Astrocyte of the spinal cord (primary cell): ENCODE measurements at regions not wholly inside any gene's neighbourhood (a gene's known extent, or its start where the extent isn't known, plus 50 kb on each side); places are given as distances from the start of the nearest gene placed in this dataset.

Experiments used
- DNase-seq: peaks from one replicate; pipeline ENCODE4 v3.0.0; 2011; ENCODE audit warnings: low read depth, low spot score
- H3K4me3 ChIP-seq: 2 replicates; pipeline ENCODE4 v1.5.1; 2011; ENCODE audit warnings: low read depth, mild to moderate bottlenecking, low read length, moderate library complexity
- in situ Hi-C: cut with HindIII; loops from 2 replicates; pipeline ENCODE4 v1.10.0; 2017; ENCODE audit warnings: low sequenced_read_pairs
- TF ChIP-seq, protein P1 (sequence below): IDR thresholded peaks from 2 replicates; pipeline ENCODE4 v1.5.1; 2012; ENCODE audit warnings: low read depth, mild to moderate bottlenecking, low read length, inconsistent platforms

- TF ChIP-seq, protein P1, sequence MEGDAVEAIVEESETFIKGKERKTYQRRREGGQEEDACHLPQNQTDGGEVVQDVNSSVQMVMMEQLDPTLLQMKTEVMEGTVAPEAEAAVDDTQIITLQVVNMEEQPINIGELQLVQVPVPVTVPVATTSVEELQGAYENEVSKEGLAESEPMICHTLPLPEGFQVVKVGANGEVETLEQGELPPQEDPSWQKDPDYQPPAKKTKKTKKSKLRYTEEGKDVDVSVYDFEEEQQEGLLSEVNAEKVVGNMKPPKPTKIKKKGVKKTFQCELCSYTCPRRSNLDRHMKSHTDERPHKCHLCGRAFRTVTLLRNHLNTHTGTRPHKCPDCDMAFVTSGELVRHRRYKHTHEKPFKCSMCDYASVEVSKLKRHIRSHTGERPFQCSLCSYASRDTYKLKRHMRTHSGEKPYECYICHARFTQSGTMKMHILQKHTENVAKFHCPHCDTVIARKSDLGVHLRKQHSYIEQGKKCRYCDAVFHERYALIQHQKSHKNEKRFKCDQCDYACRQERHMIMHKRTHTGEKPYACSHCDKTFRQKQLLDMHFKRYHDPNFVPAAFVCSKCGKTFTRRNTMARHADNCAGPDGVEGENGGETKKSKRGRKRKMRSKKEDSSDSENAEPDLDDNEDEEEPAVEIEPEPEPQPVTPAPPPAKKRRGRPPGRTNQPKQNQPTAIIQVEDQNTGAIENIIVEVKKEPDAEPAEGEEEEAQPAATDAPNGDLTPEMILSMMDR = no peak
- in situ Hi-C loops = no loop called here
- no peak overlapping the region for H3K4me3 ChIP-seq
- peak; percentile 6 for DNase-seq
These were observed 71.9 kb downstream of the MRPL32 start for GRCh38 chr7:43004082-43004481.

DNA sequence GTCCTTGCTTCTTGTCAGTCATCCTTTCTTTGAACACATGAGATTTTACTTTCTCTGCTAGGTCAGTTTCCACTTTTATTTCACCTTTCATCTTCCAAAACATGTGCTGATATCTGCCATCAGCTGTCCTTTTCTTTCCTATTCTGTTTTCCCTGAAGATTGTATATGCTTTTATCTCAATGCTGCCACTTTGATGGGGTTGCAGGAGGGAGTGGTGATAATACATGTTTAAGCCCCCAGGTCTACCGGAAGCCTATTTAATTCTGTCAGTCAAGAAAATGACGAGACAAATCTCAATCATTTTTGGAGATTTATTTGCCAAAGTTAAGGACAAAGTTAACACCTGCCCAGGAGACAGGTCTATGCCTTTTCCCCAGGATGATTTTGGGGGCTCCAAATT, 73.8 kb downstream of the MRPL32 start:
- DNase-seq = no peak
- no peak overlapping the region for H3K4me3 ChIP-seq
- in situ Hi-C loops = no loop called here
- TF ChIP-seq, protein P1 = no peak

DNA sequence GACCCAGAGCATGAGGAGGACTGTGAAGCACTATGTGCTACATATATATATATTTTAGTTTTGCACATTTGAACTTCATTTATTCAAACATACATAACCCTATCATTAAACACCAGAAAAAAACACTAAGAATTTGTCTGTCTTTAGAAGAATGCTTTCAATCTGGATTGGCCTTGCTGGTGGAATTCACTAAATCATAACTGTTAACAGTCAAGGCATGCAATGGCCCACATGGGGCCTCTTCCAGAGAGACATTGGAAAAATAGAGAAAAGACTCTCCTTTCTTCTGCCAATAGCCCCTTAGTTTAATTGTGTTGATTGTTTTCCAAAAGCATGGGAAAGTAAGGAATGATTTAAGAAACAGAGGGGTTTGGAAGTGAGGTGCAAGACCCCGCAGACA, 77.9 kb downstream of the MRPL32 start:
- H3K4me3 ChIP-seq = no peak overlapping the region
- TF ChIP-seq, protein P1 = no peak
- in situ Hi-C loops = no loop called here
- DNase-seq = no peak

DNA sequence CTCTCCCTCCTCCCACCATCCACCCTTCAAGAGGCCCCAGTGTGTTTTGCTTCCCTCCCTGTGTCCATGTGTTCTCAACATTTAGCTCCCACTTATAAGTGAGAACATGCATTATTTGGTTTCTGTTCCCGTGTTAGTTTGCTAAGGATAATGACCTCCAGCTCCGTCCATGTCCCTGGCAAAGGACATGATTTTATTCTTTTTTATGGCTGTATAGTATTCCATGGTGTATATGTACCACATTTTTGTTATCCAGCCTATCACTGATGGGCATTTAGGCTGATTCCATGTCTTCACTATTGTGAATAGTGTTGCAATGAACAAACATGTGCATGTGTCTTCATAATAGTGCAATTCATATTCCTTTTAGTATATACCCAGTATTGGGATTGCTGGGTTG, 79.7 kb downstream of the MRPL32 start:
- no peak overlapping the region for H3K4me3 ChIP-seq
- TF ChIP-seq, protein P1 = no peak
- no peak for DNase-seq
- in situ Hi-C loops = no loop called here

- in situ Hi-C loops = no loop called here
- H3K4me3 ChIP-seq = no peak overlapping the region
- TF ChIP-seq, protein P1 = no peak
- no peak for DNase-seq
These were observed 82.2 kb downstream of the MRPL32 start for GRCh38 chr7:43014406-43014805.

DNA sequence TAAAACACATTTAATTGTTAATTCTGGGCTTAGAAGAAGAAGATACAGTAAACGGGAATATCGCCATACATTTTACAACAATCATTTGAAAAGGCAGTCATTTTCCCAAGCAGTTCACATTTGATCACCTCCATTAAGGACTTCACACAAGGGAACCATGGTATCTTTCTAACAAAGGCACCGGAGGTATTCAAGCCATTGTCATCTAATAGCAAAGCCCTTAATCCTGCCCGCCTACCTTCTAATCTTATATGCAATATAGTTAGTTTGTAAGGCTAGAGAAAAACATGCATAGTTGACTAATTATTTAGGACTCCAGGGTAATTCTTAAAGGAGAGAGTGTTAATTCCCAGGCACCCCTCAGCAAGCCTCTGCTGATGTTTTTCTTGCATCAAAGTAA, 83.1 kb downstream of the MRPL32 start:
- DNase-seq = no peak
- H3K4me3 ChIP-seq = no peak overlapping the region
- TF ChIP-seq, protein P1 = no peak
- in situ Hi-C loops = no loop called here

DNA sequence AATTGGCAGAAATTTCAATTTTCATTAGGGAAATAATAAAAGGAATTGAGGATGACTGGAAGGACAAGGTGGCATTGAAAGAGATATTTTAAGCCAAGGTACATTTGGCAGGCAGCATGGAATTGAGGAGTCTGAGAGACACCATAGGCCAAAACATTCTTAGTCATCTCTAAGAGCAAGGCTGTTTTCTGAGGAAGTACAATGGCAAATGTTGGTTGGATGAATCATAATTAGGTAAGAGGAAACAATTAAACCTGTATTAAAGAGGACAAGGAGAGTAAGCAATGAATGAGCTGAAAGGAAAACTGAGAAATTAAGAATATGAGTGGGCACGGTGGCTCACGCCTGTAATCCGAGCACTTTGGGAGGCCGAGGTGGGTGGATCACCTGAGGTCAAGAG, 86.3 kb downstream of the MRPL32 start:
- in situ Hi-C loops = no loop called here
- DNase-seq = peak; percentile 23
- no peak overlapping the region for H3K4me3 ChIP-seq
- TF ChIP-seq, protein P1 = no peak
